Urothelium cell line (cell line): ENCODE measurements at regions not wholly inside any gene's neighbourhood (a gene's known extent, or its start where the extent isn't known, plus 50 kb on each side); places are given as distances from the start of the nearest gene placed in this dataset.

ENCODE experiments used
- DNase-seq: peaks from one replicate; pipeline ENCODE4 v3.0.0; 2011; ENCODE audit warnings: low spot score, mixed read lengths
- FAIRE-seq: peaks from 2 replicates; lab custom pipeline; 2011; peaks lifted over from hg19 to GRCh38; lab: Jason Lieb, UNC

DNA sequence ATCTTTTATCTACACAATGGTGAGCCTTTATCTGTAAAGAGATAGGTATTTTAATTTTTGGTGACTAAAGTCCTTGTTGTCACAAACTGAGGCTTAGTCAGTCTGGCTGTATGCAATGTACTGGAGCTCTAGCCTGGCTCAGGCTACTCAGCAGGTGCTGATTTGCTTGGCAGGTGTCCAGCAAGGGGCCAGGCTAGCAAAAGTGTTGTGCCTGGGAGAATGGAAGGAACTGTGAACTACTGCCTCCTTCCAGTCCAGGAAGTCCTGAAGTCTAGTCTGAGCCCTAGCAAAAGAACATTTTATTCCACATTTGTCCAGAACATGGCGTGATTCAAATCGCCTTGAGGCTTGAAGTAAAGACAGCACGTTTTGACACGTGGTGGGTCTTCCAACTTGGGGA lies 260.5 kb downstream of the CCDC85A start:
- no peak for DNase-seq
- no peak for FAIRE-seq

- DNase-seq (no peak), FAIRE-seq (no peak)
Observed at GRCh38 chr2:56448403-56449001, 264.7 kb downstream of the CCDC85A start.

GRCh38 chr2:56449002-56449431 lies 265.2 kb downstream of the CCDC85A start:
- DNase-seq (no peak), FAIRE-seq (no peak)

DNA sequence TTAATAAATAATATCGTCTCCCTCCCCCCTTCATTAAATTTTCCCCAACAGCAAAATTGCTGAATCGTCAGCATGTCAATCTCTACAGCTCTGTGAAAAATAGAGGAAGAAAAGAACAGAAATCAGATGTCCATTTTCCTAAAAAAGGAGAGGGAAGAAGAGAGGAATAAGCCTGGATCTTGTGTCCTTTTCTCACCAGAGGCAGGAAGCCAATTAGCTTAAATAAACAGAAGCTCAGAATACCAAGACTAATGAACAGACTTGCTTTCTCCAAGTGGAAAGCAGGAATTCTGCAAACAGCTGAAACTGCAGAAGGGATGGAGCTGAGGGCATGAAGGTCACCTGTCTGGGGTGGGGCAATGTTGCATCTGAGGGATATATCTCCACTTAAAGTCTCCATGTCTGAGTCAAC lies 265.7 kb downstream of the CCDC85A start:
- FAIRE-seq (no peak), DNase-seq (no peak)

DNA sequence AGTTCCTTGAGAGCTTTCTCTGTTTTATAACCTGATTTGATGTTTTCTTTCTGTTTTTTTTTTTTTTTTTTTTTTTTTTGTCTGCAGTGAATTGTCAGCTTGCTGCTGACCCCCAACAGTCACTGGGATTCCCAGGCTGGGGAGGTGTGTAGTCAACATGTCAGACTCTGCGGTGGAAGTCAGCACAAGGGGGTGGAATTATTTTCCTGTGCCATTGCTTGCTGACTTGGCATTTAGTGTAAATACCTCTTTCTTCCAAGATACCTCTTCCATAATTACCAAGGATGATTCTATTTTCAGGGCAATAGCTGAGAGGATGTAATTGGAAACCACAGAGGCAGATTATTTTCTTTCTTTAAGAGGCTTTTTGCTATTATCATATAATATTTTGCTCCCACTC lies 266.3 kb downstream of the CCDC85A start:
- no peak for FAIRE-seq
- no peak for DNase-seq

DNA sequence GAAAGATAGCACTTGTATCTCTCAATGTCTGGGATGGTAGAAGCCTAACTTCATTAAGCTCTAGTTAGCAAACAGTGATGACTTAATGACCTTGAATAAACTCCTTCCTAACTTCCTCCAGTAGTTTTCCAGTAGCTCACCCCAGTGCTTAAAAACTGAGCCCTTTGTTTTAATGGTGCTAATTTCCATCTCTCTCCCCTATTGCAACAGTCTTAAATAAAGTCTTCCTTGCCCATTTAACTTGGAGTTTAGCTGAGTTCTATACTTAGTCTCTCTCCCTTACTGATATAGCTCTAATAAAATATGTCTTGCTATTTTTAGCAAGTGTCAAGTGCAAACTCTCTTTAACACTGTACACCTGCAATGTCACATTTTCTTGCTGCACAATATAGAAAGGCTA lies 267.0 kb downstream of the CCDC85A start:
- no peak for DNase-seq
- FAIRE-seq = no peak

DNA sequence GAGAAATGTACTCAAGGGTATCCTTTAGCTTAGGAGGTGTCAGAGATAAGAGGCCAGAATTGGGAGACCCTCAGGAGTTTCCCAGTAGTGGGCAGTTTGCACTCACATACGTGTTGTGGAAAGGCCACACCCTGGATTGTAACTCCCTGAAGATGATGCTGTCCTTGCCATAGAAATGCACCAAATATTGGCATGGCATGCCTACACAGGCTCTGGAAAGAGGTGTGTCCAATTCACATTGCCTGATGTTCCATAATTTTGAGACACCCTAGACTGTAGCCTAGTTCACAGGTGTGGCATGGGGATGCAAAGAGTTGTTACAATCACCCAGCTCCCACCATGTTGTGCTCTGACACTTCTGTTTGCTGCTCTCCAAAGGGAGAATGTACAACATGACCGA lies 271.9 kb downstream of the CCDC85A start:
- no peak for DNase-seq
- FAIRE-seq = no peak

- FAIRE-seq (no peak), DNase-seq (no peak)
Observed at GRCh38 chr2:56456791-56457190, 273.0 kb downstream of the CCDC85A start.

DNA sequence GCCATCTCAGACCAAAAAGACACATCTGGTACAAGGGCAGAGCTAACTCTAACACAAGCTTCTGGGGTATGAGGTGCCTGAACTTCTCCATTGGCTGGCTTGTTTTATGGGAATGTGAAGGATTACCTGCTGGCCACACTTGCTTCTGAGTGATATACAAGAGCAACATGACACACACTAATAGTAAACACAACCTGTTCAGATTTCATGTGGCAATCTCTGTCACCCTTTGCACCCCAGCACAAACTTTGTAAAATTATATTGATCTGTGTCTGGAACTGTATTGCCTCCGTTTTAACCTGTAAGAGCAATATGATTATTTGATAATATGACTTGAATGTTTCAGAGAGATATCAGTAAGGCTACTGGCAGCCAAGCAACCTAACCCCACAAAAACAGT lies 276.7 kb downstream of the CCDC85A start:
- no peak for DNase-seq
- FAIRE-seq = no peak

GRCh38 chr2:56464066-56464465 lies 280.3 kb downstream of the CCDC85A start:
- FAIRE-seq (no peak), DNase-seq (no peak)

- no peak for FAIRE-seq
- DNase-seq = no peak
Observed at GRCh38 chr2:56464613-56465012, 280.8 kb downstream of the CCDC85A start.

DNA sequence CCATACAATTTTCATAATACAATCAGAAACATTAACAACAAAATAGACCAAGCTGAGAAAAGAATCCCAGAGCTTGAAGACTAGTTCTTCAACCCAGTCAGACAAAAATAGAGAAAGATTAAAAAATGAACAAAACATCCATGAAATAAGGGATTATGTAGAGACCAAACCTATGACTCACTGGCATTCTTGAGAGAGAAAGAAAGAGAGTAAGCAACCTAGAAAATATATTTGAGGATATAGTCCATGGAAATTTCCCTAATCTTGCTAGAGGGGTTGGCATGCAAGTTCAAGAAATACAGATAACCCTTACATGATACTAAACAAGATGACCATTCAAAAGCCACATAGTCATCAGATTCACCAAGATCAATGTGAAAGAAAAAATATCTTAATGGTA lies 281.7 kb downstream of the CCDC85A start:
- FAIRE-seq = no peak
- DNase-seq = no peak

DNA sequence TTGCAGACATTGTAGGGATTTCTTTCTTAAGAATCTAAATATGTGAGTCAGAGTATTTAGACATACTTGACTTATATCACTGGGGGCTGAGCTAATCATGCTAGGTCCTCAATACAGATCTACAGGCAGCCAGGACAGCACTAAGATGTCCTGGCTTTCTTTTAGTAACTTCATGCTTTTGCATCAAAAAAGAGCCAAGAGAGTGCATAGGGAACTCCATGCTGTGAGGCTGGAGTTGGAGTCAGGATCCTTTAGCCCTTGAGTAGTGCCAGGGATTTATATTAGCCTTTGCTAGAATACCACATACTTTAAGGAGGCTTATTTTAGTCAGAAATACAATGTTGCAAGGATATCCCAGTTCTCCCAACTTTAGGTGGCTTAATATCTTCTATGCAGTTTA lies 289.7 kb downstream of the CCDC85A start:
- DNase-seq (no peak), FAIRE-seq (no peak)

DNA sequence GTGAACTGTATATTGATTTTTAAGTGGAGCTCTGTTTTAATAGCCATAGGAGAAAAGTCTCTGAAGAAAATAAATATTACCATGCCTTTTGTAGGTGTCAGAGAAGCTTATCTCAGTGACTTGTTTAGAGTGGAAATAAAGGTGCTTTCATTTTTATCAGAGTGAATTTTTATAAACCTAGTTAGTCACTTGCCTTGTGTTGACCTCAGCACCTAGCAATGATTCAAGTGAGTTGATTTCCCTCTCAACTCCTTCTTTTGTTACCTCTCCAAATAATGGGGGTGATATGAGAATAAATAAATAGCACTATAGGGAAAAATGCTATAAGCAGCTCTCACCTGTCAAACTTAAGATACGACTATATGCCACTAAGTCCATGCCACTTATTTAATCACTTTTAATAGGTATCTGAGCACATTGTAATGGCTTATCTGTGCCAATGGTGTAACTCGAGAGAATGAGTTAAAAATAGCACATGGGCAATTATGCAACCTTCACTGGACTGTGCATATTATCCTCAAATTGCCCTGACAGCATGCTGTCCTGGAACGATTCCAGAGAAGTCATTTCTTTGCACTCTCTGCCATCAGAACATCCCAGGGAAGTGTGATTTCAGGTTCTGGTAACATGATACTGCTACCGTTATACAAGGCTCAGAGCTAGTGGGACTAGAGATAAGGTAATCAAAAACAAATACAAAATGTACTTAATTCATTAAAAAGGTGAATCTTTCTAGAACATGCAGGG lies 290.8 kb downstream of the CCDC85A start:
- FAIRE-seq = no peak

DNA sequence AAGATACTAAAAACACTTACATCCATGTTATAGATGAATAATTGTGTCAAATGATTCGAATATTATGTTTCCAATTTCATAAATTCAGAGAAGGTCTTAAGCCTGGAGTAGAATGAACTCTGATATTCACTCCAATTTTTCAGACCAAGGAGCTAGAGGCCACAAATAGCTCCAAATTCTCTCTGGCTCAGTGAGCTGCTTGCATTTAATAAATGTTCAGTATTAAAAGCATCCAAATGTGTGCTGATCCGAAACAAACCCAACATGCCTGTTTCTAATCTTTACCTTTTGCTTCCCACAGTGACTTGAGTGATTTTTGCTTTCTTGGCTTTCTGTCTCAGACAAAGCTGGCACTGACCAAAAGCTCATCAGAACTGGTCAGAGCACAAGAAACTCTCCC lies 291.4 kb downstream of the CCDC85A start:
- FAIRE-seq = no peak

More for the DNA sequence above, 290.8 kb downstream of the CCDC85A start:
- peak; percentile 14 for DNase-seq

DNA sequence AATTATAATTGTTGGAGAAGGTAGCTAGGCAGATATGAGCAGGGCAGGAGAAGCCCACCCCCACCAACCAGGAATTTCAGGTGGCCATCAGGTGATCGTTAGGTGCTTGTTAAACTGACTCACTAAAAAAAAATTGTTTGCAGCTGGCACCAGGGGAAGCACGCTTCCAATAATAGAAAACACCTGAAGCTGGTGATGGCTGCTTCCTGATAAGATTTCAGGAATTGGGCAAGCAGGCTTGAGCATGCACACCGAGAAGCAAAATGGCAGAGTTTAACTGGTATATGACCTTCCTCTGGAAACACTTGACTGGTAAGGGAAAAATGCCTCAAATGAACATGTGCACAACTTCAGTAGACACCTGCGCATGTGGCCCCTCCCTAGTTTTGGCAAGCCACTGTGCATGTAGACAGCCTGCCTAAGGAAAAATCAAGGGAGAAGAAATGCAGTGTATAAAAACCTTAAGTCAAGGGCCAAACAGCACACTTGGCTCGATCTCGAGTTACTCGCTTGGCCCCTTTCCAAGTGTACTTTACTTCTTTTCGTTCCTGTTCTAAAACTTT lies 292.8 kb downstream of the CCDC85A start:
- DNase-seq (no peak), FAIRE-seq (no peak)

More for the DNA sequence above, 291.4 kb downstream of the CCDC85A start:
- DNase-seq = no peak

GRCh38 chr2:56478027-56478426 lies 294.2 kb downstream of the CCDC85A start:
- no peak for DNase-seq
- no peak for FAIRE-seq

GRCh38 chr2:56483081-56483480 lies 299.3 kb downstream of the CCDC85A start:
- FAIRE-seq = no peak
- DNase-seq = no peak

- FAIRE-seq (no peak), DNase-seq (no peak)
Observed at GRCh38 chr2:56484906-56485305, 301.1 kb downstream of the CCDC85A start.

GRCh38 chr2:56500317-56500716 lies 316.5 kb downstream of the CCDC85A start:
- DNase-seq = no peak
- FAIRE-seq = no peak

GRCh38 chr2:56502616-56503015 lies 318.8 kb downstream of the CCDC85A start:
- DNase-seq = no peak
- FAIRE-seq = no peak

- FAIRE-seq = no peak
- no peak for DNase-seq
Observed at GRCh38 chr2:56505885-56506284, 322.1 kb downstream of the CCDC85A start.
